Spleen (tissue), 7 donors: ENCODE measurements at regions not wholly inside any gene's neighbourhood (a gene's known extent, or its start where the extent isn't known, plus 50 kb on each side); places are given as distances from the start of the nearest gene placed in this dataset.

Experiments
- CTCF ChIP-seq, 11 experiments: fragments of 200-600 bp in 7 of 11; fragments of 450-650 bp in 4 of 11; sonication (generic) in 4 of 11; IDR thresholded peaks in 8 of 11; conservative IDR thresholded peaks in 3 of 11; 1 replicate in 7 of 11; 2 replicates in 4 of 11; pipeline versions ENCODE4 v1.4.0 to v1.8.0; 2016 to 2021; ENCODE audit warnings: antibody characterized with exemption in 11 of 11, inconsistent platforms in 4 of 11, mild to moderate bottlenecking in 1 of 11
- POLR2A ChIP-seq, 3 donors: fragments of 450-650 bp; IDR thresholded peaks; one replicate each; pipeline ENCODE4 v1.5.1; 2017; ENCODE audit warnings: antibody characterized with exemption in 3 of 3, mild to moderate bottlenecking in 1 of 3
- donor health status: DM: no; HTN: no; CAD: no; lungs with moderate emphysema.
- donor health status: DM: no; HTN: no; CAD: no.
- donor health status: DM: no; HTN: no; CAD: no.

GRCh38 chr4:130859991-130860390 is 1764.0 kb downstream of the C4orf33 start:
- TF ChIP-seq CTCF (IDR thresholded peaks at IDR 0.05 in 8 of 11, conservative IDR thresholded peaks at IDR 0.05 in 3 of 11) (no peak), POLR2A (IDR thresholded peaks at IDR 0.05) (no peak)
